Posterior vena cava (tissue), 2 donors: ENCODE measurements at regions not wholly inside any gene's neighbourhood (a gene's known extent, or its start where the extent isn't known, plus 50 kb on each side); places are given as distances from the start of the nearest gene placed in this dataset.
A peak's percentile ranks its signal among the peaks of the same experiment; 100 is the strongest.
"Not testable (repeated sequence)": the region's sequence is repeated elsewhere in the genome, so short reads cannot be mapped to it uniquely, and the experiment has no call there.

Source experiments
- DNase-seq: peaks from one replicate; pipeline ENCODE4 v3.0.0-alpha.2; 2020; ENCODE audit warnings: low spot score
- intact Hi-C, 2 donors: fragments of 100-400 bp; cut with DNase I; formaldehyde crosslinking; loops; one replicate each; pipeline versions ENCODE4 v1.14.1 to v1.14.2; 2022 to 2023
- donor health status: DM: yes; HTN: yes; CAD: no.
- donor health status: DM: yes; HTN: yes; CAD: no.

- intact Hi-C loops, result not testable (repeated sequence)
- peak; percentile 51 for DNase-seq
Measured at GRCh38 chr1:206307442-206307841, 104.1 kb downstream of the SRGAP2 start.

- intact Hi-C loops, DNase-seq: not testable (repeated sequence)
Measured at GRCh38 chr1:206310948-206311347, 107.6 kb downstream of the SRGAP2 start.

- DNase-seq, intact Hi-C loops: not testable (repeated sequence)
Measured at GRCh38 chr1:206311611-206312273, 108.4 kb downstream of the SRGAP2 start.

GRCh38 chr1:206312274-206312665, 108.9 kb downstream of the SRGAP2 start:
- intact Hi-C loops, DNase-seq: not testable (repeated sequence)

GRCh38 chr1:206314951-206315636, 111.8 kb downstream of the SRGAP2 start:
- intact Hi-C loops, result not testable (repeated sequence)

GRCh38 chr1:206316901-206317300, 113.6 kb downstream of the SRGAP2 start:
- DNase-seq, intact Hi-C loops: not testable (repeated sequence)

More at GRCh38 chr1:206314951-206315636, 111.8 kb downstream of the SRGAP2 start:
- DNase-seq, result not testable (repeated sequence)

GRCh38 chr1:206317878-206318514, 114.7 kb downstream of the SRGAP2 start:
- DNase-seq, intact Hi-C loops: not testable (repeated sequence)

GRCh38 chr1:206320227-206320626, 116.9 kb downstream of the SRGAP2 start:
- intact Hi-C loops, DNase-seq: not testable (repeated sequence)

- intact Hi-C loops, DNase-seq: not testable (repeated sequence)
Measured at GRCh38 chr1:206326159-206326939, 123.0 kb downstream of the SRGAP2 start.

- DNase-seq, intact Hi-C loops: not testable (repeated sequence)
Measured at GRCh38 chr1:206331597-206331996, 128.3 kb downstream of the SRGAP2 start.

GRCh38 chr1:206333316-206333715, 130.0 kb downstream of the SRGAP2 start:
- DNase-seq, intact Hi-C loops: not testable (repeated sequence)

- intact Hi-C loops, DNase-seq: not testable (repeated sequence)
Measured at GRCh38 chr1:206333897-206334296, 130.6 kb downstream of the SRGAP2 start.

GRCh38 chr1:206334481-206334880, 131.1 kb downstream of the SRGAP2 start:
- intact Hi-C loops, DNase-seq: not testable (repeated sequence)

- DNase-seq, intact Hi-C loops: not testable (repeated sequence)
Measured at GRCh38 chr1:206335162-206335561, 131.8 kb downstream of the SRGAP2 start.

GRCh38 chr1:206335875-206336846, 132.8 kb downstream of the SRGAP2 start:
- intact Hi-C loops, DNase-seq: not testable (repeated sequence)

GRCh38 chr1:206337024-206337423, 133.3 kb upstream of the IKBKE start:
- intact Hi-C loops, DNase-seq: not testable (repeated sequence)

- DNase-seq, intact Hi-C loops: not testable (repeated sequence)
Measured at GRCh38 chr1:206350493-206351275, 119.6 kb upstream of the IKBKE start.
